Nephron (organoid): ENCODE measurements at regions not wholly inside any gene's neighbourhood (a gene's known extent, or its start where the extent isn't known, plus 50 kb on each side); places are given as distances from the start of the nearest gene placed in this dataset.

Source experiments
- H3K27ac Mint-ChIP-seq, 3 experiments: 2 replicates each; pipeline ENCODE4 v1.8.0; 2020; ENCODE audit warnings: mixed read lengths in 3 of 3, mild to moderate bottlenecking in 2 of 3, moderate library complexity in 1 of 3
- H3K27me3 Mint-ChIP-seq: 2 replicates; pipeline ENCODE4 v1.8.0; 2021; ENCODE audit warnings: low read depth, mild to moderate bottlenecking, moderate library complexity, mixed read lengths
- H3K36me3 Mint-ChIP-seq: 2 replicates; pipeline ENCODE4 v1.8.0; 2020; ENCODE audit warnings: low read depth, mixed read lengths
- H3K4me1 Mint-ChIP-seq: 2 replicates; pipeline ENCODE4 v1.8.0; 2020; ENCODE audit warnings: mixed read lengths
- H3K4me3 Mint-ChIP-seq, 3 experiments: 2 replicates each; pipeline ENCODE4 v1.8.0; 2020; ENCODE audit warnings: mild to moderate bottlenecking in 3 of 3, mixed read lengths in 3 of 3, moderate library complexity in 2 of 3
- H3K9me3 Mint-ChIP-seq: 2 replicates; pipeline ENCODE4 v1.8.0; 2020; ENCODE audit warnings: mixed read lengths
- CTCF ChIP-seq, 3 experiments: fragments of 200-600 bp; sonication (generic); IDR thresholded peaks; one replicate each; pipeline ENCODE4 v1.5.0; 2021; ENCODE audit warnings: antibody characterized with exemption in 3 of 3; ENCODE audit not compliant: unreplicated experiment in 3 of 3

DNA sequence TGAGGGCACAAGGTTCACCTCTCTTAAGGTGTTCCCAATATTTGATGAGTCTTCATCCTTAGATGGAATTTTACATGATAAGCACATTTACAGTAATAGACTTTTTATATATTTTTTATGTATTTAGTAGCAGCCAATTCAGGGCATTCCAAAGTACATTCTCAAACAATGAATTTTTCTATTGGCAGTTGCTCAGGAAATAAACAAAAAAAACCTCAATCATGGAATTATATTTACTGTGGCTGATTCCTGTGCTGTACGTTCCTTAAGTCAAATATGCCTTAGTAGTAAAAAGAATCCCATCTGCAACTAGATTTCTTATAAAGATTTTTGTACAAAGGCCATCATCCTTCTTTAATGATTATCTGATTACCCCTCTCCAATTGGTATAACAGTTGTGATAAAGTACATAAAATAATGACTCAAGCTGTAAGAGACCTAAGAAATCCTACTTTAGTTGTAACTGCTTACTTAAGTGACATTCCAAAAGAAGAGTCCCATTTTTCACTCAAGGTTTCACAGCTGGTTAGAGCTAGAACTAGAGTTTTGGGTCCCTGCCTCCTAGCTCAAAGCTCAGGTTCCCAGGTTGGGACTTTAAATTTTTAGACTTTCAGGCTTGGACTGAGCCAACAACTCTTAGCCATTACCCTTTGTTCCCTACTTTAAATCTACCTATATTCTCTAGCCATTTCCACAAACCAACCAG lies 152.7 kb downstream of the FHIP1A start:
- no peak overlapping the region for H3K27ac Mint-ChIP-seq
- TF ChIP-seq CTCF (IDR thresholded peaks at IDR 0.05; ENCODE audit: unreplicated experiment in 3 of 3): no peak
- H3K4me3 Mint-ChIP-seq: no peak overlapping the region
- no peaks in the 10 kb centered on the region for H3K4me1 Mint-ChIP-seq
- peaks cover 4% of the 10 kb centered on the region for H3K27me3 Mint-ChIP-seq
- no peaks in the 10 kb centered on the region for H3K36me3 Mint-ChIP-seq
- H3K9me3 Mint-ChIP-seq: no peaks in the 10 kb centered on the region

DNA sequence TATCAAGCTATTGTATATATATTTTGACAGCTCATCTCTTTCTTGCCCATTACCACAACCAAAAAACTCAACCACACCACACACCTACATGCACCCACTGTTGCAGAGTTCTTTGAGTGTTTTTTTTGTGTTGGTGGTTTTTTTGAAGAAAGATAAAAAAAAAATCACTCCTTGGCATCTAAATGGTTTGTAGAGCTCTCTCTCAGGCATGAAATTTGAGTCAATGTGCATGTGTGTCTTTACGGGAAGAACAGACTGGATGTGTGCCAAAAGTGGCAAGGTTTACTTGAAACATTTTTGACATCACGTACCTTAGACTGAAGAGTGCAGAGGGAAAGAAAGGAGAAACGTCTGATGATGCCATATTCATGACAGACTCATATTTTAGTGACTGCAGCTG lies 154.2 kb downstream of the FHIP1A start:
- Mint-ChIP-seq H3K4me3 (no peak overlapping the region), H3K4me1 (peaks cover 3% of the 10 kb centered on the region), H3K9me3 (no peaks in the 10 kb centered on the region), H3K27me3 (peaks cover 4% of the 10 kb centered on the region), H3K27ac (no peak overlapping the region), H3K36me3 (no peaks in the 10 kb centered on the region)
- no peak for TF ChIP-seq CTCF (IDR thresholded peaks at IDR 0.05; ENCODE audit: unreplicated experiment in 3 of 3)

- TF ChIP-seq CTCF (IDR thresholded peaks at IDR 0.05; ENCODE audit: unreplicated experiment in 3 of 3): no peak
- Mint-ChIP-seq H3K4me3 (no peak overlapping the region), H3K4me1 (peaks cover 3% of the 10 kb centered on the region), H3K27me3 (peaks cover 4% of the 10 kb centered on the region), H3K9me3 (no peaks in the 10 kb centered on the region), H3K36me3 (no peaks in the 10 kb centered on the region), H3K27ac (no peak overlapping the region)
These were observed 155.3 kb downstream of the FHIP1A start for GRCh38 chr4:151564321-151564720.

GRCh38 chr4:151565583-151565982 lies 156.6 kb downstream of the FHIP1A start:
- Mint-ChIP-seq H3K27ac (no peak overlapping the region), H3K4me1 (peaks cover 3% of the 10 kb centered on the region), H3K27me3 (peaks cover 4% of the 10 kb centered on the region), H3K36me3 (no peaks in the 10 kb centered on the region), H3K9me3 (no peaks in the 10 kb centered on the region), H3K4me3 (no peak overlapping the region)
- no peak for TF ChIP-seq CTCF (IDR thresholded peaks at IDR 0.05; ENCODE audit: unreplicated experiment in 3 of 3)

DNA sequence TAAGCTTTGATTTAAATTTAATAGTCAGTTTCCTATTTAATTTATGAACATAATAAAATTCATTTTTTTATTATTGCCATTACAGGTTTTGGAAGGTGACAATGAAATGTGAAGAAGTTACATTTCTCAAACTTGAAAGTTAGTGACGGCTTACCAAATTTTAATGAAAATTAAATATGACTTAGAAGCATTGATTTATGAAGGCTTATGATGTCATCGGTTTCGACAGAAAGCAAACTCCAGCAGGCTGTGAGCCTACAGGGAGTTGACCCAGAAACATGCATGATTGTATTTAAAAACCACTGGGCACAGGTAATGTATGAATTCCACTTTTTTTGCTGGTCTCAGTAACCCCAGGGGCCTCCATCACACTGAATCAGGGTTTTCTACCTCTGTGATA lies 157.1 kb downstream of the FHIP1A start:
- Mint-ChIP-seq H3K27me3 (peaks cover 4% of the 10 kb centered on the region), H3K4me3 (no peak overlapping the region), H3K36me3 (no peaks in the 10 kb centered on the region), H3K27ac (no peak overlapping the region), H3K4me1 (peaks cover 3% of the 10 kb centered on the region), H3K9me3 (no peaks in the 10 kb centered on the region)
- TF ChIP-seq CTCF (IDR thresholded peaks at IDR 0.05; ENCODE audit: unreplicated experiment in 3 of 3): no peak

DNA sequence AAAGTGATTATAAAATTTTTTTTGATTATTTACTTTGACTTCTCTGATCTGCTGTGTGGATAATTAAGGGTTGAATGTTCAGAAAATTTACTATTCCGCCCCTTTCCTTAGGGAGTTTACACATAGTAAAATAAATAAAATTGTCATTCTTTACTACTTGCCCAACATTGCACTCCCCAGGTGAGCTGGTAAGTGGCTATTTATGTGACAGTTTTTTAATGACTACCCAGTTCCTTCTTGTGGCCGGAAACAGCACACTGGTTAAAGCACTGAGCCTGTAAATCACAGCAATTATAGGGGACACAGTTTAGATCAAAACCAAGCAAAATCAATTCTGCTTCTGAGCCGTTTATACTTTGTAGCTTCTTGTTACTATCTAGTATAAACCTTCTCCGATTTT lies 158.1 kb downstream of the FHIP1A start:
- Mint-ChIP-seq H3K36me3 (no peaks in the 10 kb centered on the region), H3K9me3 (no peaks in the 10 kb centered on the region), H3K4me1 (peaks cover 3% of the 10 kb centered on the region), H3K27ac (no peak overlapping the region), H3K27me3 (peaks cover 4% of the 10 kb centered on the region), H3K4me3 (no peak overlapping the region)
- TF ChIP-seq CTCF (IDR thresholded peaks at IDR 0.05; ENCODE audit: unreplicated experiment in 3 of 3): no peak
